ENCODE measurements at regions not wholly inside any gene's neighbourhood (a gene's known extent, or its start where the extent isn't known, plus 50 kb on each side); places are given as distances from the start of the nearest gene placed in this dataset.

- TF ChIP-seq REST (IDR thresholded peaks at IDR 0.05): no peak
- no peak for TF ChIP-seq ATF3 (IDR thresholded peaks at IDR 0.05)
Observed at GRCh38 chr2:8134473-8134932, 547.4 kb upstream of the ID2 start (continued).

- Histone ChIP-seq H3K4me3 (ENCODE audit: low read depth in 1 of 3, low read length in 3 of 3) (no peak overlapping the region), H3K9me3 (ENCODE audit: control insufficient read depth in 4 of 4, low read length in 3 of 4) (no peaks in the 10 kb centered on the region), H3K9ac (ENCODE audit: low read depth in 1 of 2, low read length in 2 of 2) (no peak overlapping the region), H3K36me3 (ENCODE audit: control insufficient read depth in 4 of 4, insufficient read depth in 3 of 4, low read depth in 1 of 4, low read length in 3 of 4) (no peaks in the 10 kb centered on the region), H3K4me1 (ENCODE audit: control insufficient read depth in 4 of 4, insufficient read depth in 4 of 4, low read length in 3 of 4) (peaks cover 2 to 13% (median 7%) of the 10 kb centered on the region in 4 donors), H3K27ac (ENCODE audit: low read depth in 1 of 2, low read length in 2 of 2) (no peak overlapping the region), H3K27me3 (ENCODE audit: control insufficient read depth in 4 of 4, insufficient read depth in 4 of 4, low read length in 3 of 4) (no peaks in the 10 kb centered on the region)
- 85% methylated on average over 13 of the region's 13 CpGs for WGBS
- TF ChIP-seq REST (IDR thresholded peaks at IDR 0.05) (no peak), FOXA2 (IDR thresholded peaks at IDR 0.05) (no peak), ATF3 (IDR thresholded peaks at IDR 0.05) (no peak)
- no peak for DNase-seq (ENCODE audit: low spot score)
Observed at GRCh38 chr2:8134985-8135682, 546.7 kb upstream of the ID2 start.

GRCh38 chr2:8137801-8138200 is 544.1 kb upstream of the ID2 start:
- WGBS: 83% methylated on average over 7 of the region's 7 CpGs

More at GRCh38 chr2:8137801-8138200, 544.1 kb upstream of the ID2 start:
- TF ChIP-seq CTCF (IDR thresholded peaks at IDR 0.05; ENCODE audit: low read depth, low read length, missing input control): no peak
- TF ChIP-seq RAD21 (IDR thresholded peaks at IDR 0.05): no peak
- TF ChIP-seq MAX (IDR thresholded peaks at IDR 0.05): no peak
- TF ChIP-seq GABPA (IDR thresholded peaks at IDR 0.05 in 1 of 2, conservative IDR thresholded peaks at IDR 0.05 in 1 of 2): no peak
- no peak for TF ChIP-seq ATF3 (IDR thresholded peaks at IDR 0.05)
- Histone ChIP-seq H3K36me3 (ENCODE audit: control insufficient read depth in 4 of 4, insufficient read depth in 3 of 4, low read depth in 1 of 4, low read length in 3 of 4) (peaks cover 0 to under 1% (median 0%) of the 10 kb centered on the region in 4 donors), H3K27ac (ENCODE audit: low read depth in 1 of 2, low read length in 2 of 2) (peak overlapping the region; percentile 73 to 77), H3K9me3 (ENCODE audit: control insufficient read depth in 4 of 4, low read length in 3 of 4) (no peaks in the 10 kb centered on the region), H3K4me3 (ENCODE audit: low read depth in 1 of 3, low read length in 3 of 3) (no peak overlapping the region), H3K27me3 (ENCODE audit: control insufficient read depth in 4 of 4, insufficient read depth in 4 of 4, low read length in 3 of 4) (no peaks in the 10 kb centered on the region), H3K9ac (ENCODE audit: low read depth in 1 of 2, low read length in 2 of 2) (no peak overlapping the region), H3K4me1 (ENCODE audit: control insufficient read depth in 4 of 4, insufficient read depth in 4 of 4, low read length in 3 of 4) (peaks cover 2 to 15% (median 2%) of the 10 kb centered on the region in 4 donors)
- DNase-seq (ENCODE audit: low spot score): no peak
